OCI-LY7 (cell line): ENCODE measurements at regions not wholly inside any gene's neighbourhood (a gene's known extent, or its start where the extent isn't known, plus 50 kb on each side); places are given as distances from the start of the nearest gene placed in this dataset.

ENCODE experiments used
- EZH2phosphoT487 ChIP-seq: fragments of 200-600 bp; sonication (generic); IDR thresholded peaks from 2 replicates; pipeline ENCODE4 v1.6.1; 2018; ENCODE audit warnings: low read depth, borderline replicate concordance, mild to moderate bottlenecking, mixed run types, antibody characterized with exemption, low read length, moderate library complexity, mixed read lengths
- TF ChIP-seq, protein P1 (sequence below): fragments of 200-600 bp; sonication (generic); conservative IDR thresholded peaks from 2 replicates; pipeline ENCODE4 v1.5.1; 2014; ENCODE audit warnings: mild to moderate bottlenecking, antibody characterized with exemption, low read length, moderate library complexity, mixed read lengths

DNA sequence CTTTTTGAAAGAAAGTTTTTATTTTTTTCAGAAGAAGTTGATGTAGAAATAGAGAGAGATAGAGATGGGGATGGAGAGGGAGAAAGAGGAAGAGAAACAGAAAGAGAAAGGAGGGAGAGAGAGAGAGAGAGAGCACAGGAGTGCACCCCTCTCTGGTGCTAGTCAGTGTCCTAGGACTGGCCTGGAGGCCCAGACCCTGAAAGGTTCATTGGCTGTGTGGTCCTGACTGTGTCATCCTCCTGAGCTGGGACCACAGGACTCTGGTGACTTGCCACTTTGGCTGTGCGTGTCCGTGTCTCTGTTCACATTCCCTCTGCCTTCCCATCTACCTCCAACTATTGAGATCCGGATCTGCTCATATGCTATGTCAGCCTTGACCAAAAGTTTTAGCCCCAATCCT is 62.1 kb upstream of the SHH start:
- TF ChIP-seq, protein P1, sequence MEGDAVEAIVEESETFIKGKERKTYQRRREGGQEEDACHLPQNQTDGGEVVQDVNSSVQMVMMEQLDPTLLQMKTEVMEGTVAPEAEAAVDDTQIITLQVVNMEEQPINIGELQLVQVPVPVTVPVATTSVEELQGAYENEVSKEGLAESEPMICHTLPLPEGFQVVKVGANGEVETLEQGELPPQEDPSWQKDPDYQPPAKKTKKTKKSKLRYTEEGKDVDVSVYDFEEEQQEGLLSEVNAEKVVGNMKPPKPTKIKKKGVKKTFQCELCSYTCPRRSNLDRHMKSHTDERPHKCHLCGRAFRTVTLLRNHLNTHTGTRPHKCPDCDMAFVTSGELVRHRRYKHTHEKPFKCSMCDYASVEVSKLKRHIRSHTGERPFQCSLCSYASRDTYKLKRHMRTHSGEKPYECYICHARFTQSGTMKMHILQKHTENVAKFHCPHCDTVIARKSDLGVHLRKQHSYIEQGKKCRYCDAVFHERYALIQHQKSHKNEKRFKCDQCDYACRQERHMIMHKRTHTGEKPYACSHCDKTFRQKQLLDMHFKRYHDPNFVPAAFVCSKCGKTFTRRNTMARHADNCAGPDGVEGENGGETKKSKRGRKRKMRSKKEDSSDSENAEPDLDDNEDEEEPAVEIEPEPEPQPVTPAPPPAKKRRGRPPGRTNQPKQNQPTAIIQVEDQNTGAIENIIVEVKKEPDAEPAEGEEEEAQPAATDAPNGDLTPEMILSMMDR: no peak
- no peak for TF ChIP-seq EZH2phosphoT487
